ENCODE measurements at regions not wholly inside any gene's neighbourhood (a gene's known extent, or its start where the extent isn't known, plus 50 kb on each side); places are given as distances from the start of the nearest gene placed in this dataset.

- Histone ChIP-seq H2BK120ac (ENCODE audit: low read depth, low read length) (peak overlapping the region; percentile 73), H2AFZ (ENCODE audit: low read length) (no peak overlapping the region), H3K27me3 (ENCODE audit: control insufficient read depth in 3 of 3, insufficient read depth in 3 of 3, low read depth in 1 of 3, low read length in 3 of 3) (no peaks in the 10 kb centered on the region), H3K4me2 (ENCODE audit: insufficient read depth, low read length, poor library complexity, severe bottlenecking) (no peak overlapping the region), H4K91ac (ENCODE audit: low read depth, low read length, poor library complexity) (no peak overlapping the region), H3K27ac (replicated peaks; ENCODE audit: low read length) (no peak overlapping the region), H3K4me1 (ENCODE audit: control insufficient read depth in 2 of 2, insufficient read depth in 1 of 2, low read depth in 1 of 2, low read length in 2 of 2) (peaks cover 2 to 7% of the 10 kb centered on the region in 2 donors), H4K8ac (ENCODE audit: low read depth, low read length) (no peak overlapping the region), H3K23ac (ENCODE audit: low read depth, low read length, poor library complexity) (no peak overlapping the region), H3K9me3 (replicated peaks in 1 of 2; ENCODE audit: control insufficient read depth in 2 of 2, insufficient read depth in 1 of 2, low read depth in 1 of 2, low read length in 2 of 2) (no peaks in the 10 kb centered on the region), H3K9ac (ENCODE audit: low read depth, low read length, poor library complexity) (no peak overlapping the region), H3K18ac (ENCODE audit: low read length) (peak overlapping the region; percentile 51), H2BK15ac (ENCODE audit: low read length) (no peak overlapping the region), H3K79me1 (ENCODE audit: low read depth, low read length) (no peaks in the 10 kb centered on the region), H2BK12ac (ENCODE audit: low read length) (no peak overlapping the region), H2AK5ac (ENCODE audit: low read depth, low read length) (no peak overlapping the region), H2BK5ac (ENCODE audit: low read length) (no peak overlapping the region), H3K36me3 (replicated peaks in 1 of 2; ENCODE audit: control insufficient read depth in 2 of 2, insufficient read depth in 2 of 2, low read length in 2 of 2) (no peaks in the 10 kb centered on the region), H3K4ac (ENCODE audit: low read length) (no peak overlapping the region), H3K4me3 (ENCODE audit: low read length in 2 of 2) (no peak overlapping the region), H3K14ac (ENCODE audit: low read length) (no peak overlapping the region)
- no CpG with 5 or more reads among the region's 15 CpGs for WGBS, 2 donors (ENCODE audit: extremely low coverage in 2 of 2, insufficient read length in 2 of 2, insufficient replicate concordance in 1 of 2)
- no peak for DNase-seq (ENCODE audit: low spot score)
Observed at GRCh38 chr2:7952046-7952745, 729.7 kb upstream of the ID2 start.

GRCh38 chr2:7953195-7953594, 728.7 kb upstream of the ID2 start:
- Histone ChIP-seq H3K36me3 (replicated peaks in 1 of 2; ENCODE audit: control insufficient read depth in 2 of 2, insufficient read depth in 2 of 2, low read length in 2 of 2) (no peaks in the 10 kb centered on the region), H3K4me2 (ENCODE audit: insufficient read depth, low read length, poor library complexity, severe bottlenecking) (no peak overlapping the region), H2AK5ac (ENCODE audit: low read depth, low read length) (no peak overlapping the region), H4K8ac (ENCODE audit: low read depth, low read length) (no peak overlapping the region), H2BK120ac (ENCODE audit: low read depth, low read length) (no peak overlapping the region), H4K91ac (ENCODE audit: low read depth, low read length, poor library complexity) (no peak overlapping the region), H3K4me3 (ENCODE audit: low read length in 2 of 2) (no peak overlapping the region), H3K27ac (replicated peaks; ENCODE audit: low read length) (no peak overlapping the region), H2AFZ (ENCODE audit: low read length) (peak overlapping the region; percentile 68), H3K27me3 (ENCODE audit: control insufficient read depth in 3 of 3, insufficient read depth in 3 of 3, low read depth in 1 of 3, low read length in 3 of 3) (no peaks in the 10 kb centered on the region), H3K14ac (ENCODE audit: low read length) (no peak overlapping the region), H3K23ac (ENCODE audit: low read depth, low read length, poor library complexity) (no peak overlapping the region), H3K4ac (ENCODE audit: low read length) (no peak overlapping the region), H2BK5ac (ENCODE audit: low read length) (no peak overlapping the region), H3K4me1 (ENCODE audit: control insufficient read depth in 2 of 2, insufficient read depth in 1 of 2, low read depth in 1 of 2, low read length in 2 of 2) (peaks cover 2 to 7% of the 10 kb centered on the region in 2 donors), H3K18ac (ENCODE audit: low read length) (peak overlapping the region; percentile 20), H3K9ac (ENCODE audit: low read depth, low read length, poor library complexity) (peak overlapping the region; percentile 6), H2BK12ac (ENCODE audit: low read length) (peak overlapping the region; percentile 53), H3K79me1 (ENCODE audit: low read depth, low read length) (no peaks in the 10 kb centered on the region), H2BK15ac (ENCODE audit: low read length) (no peak overlapping the region), H3K9me3 (replicated peaks in 1 of 2; ENCODE audit: control insufficient read depth in 2 of 2, insufficient read depth in 1 of 2, low read depth in 1 of 2, low read length in 2 of 2) (no peaks in the 10 kb centered on the region)
- no peak for DNase-seq (ENCODE audit: low spot score)
- no CpG with 5 or more reads among the region's 6 CpGs for WGBS, 2 donors (ENCODE audit: extremely low coverage in 2 of 2, insufficient read length in 2 of 2, insufficient replicate concordance in 1 of 2)

GRCh38 chr2:7954234-7954633, 727.6 kb upstream of the ID2 start:
- H3K36me3 ChIP-seq (replicated peaks in 1 of 2; ENCODE audit: control insufficient read depth in 2 of 2, insufficient read depth in 2 of 2, low read length in 2 of 2), result no peaks in the 10 kb centered on the region
- no peak overlapping the region for H3K27ac ChIP-seq (replicated peaks; ENCODE audit: low read length)
- no peak overlapping the region for H3K4me3 ChIP-seq (ENCODE audit: low read length in 2 of 2)
- H2AK5ac ChIP-seq (ENCODE audit: low read depth, low read length), result no peak overlapping the region
- no peak overlapping the region for H4K8ac ChIP-seq (ENCODE audit: low read depth, low read length)
- H3K23ac ChIP-seq (ENCODE audit: low read depth, low read length, poor library complexity), result no peak overlapping the region
- no peak overlapping the region for H3K4ac ChIP-seq (ENCODE audit: low read length)
- no peaks in the 10 kb centered on the region for H3K79me1 ChIP-seq (ENCODE audit: low read depth, low read length)
- H2BK5ac ChIP-seq (ENCODE audit: low read length), result no peak overlapping the region
- H4K91ac ChIP-seq (ENCODE audit: low read depth, low read length, poor library complexity), result no peak overlapping the region
- H3K9ac ChIP-seq (ENCODE audit: low read depth, low read length, poor library complexity), result no peak overlapping the region
- no peak overlapping the region for H2AFZ ChIP-seq (ENCODE audit: low read length)
- peaks cover 2 to 7% of the 10 kb centered on the region in 2 donors for H3K4me1 ChIP-seq (ENCODE audit: control insufficient read depth in 2 of 2, insufficient read depth in 1 of 2, low read depth in 1 of 2, low read length in 2 of 2)
- DNase-seq (ENCODE audit: low spot score), result no peak
- H3K4me2 ChIP-seq (ENCODE audit: insufficient read depth, low read length, poor library complexity, severe bottlenecking), result no peak overlapping the region
- H2BK12ac ChIP-seq (ENCODE audit: low read length), result no peak overlapping the region
- WGBS, 2 donors (ENCODE audit: extremely low coverage in 2 of 2, insufficient read length in 2 of 2, insufficient replicate concordance in 1 of 2), result no CpG with 5 or more reads among the region's 4 CpGs
- H3K18ac ChIP-seq (ENCODE audit: low read length), result no peak overlapping the region
- no peaks in the 10 kb centered on the region for H3K27me3 ChIP-seq (ENCODE audit: control insufficient read depth in 3 of 3, insufficient read depth in 3 of 3, low read depth in 1 of 3, low read length in 3 of 3)
- H2BK15ac ChIP-seq (ENCODE audit: low read length), result no peak overlapping the region
- no peak overlapping the region for H3K14ac ChIP-seq (ENCODE audit: low read length)
- no peak overlapping the region for H2BK120ac ChIP-seq (ENCODE audit: low read depth, low read length)
- no peaks in the 10 kb centered on the region for H3K9me3 ChIP-seq (replicated peaks in 1 of 2; ENCODE audit: control insufficient read depth in 2 of 2, insufficient read depth in 1 of 2, low read depth in 1 of 2, low read length in 2 of 2)

- H3K23ac ChIP-seq (ENCODE audit: low read depth, low read length, poor library complexity), result no peak overlapping the region
- H3K36me3 ChIP-seq (replicated peaks in 1 of 2; ENCODE audit: control insufficient read depth in 2 of 2, insufficient read depth in 2 of 2, low read length in 2 of 2), result no peaks in the 10 kb centered on the region
- H4K91ac ChIP-seq (ENCODE audit: low read depth, low read length, poor library complexity), result no peak overlapping the region
- H2AFZ ChIP-seq (ENCODE audit: low read length), result no peak overlapping the region
- H3K9me3 ChIP-seq (replicated peaks in 1 of 2; ENCODE audit: control insufficient read depth in 2 of 2, insufficient read depth in 1 of 2, low read depth in 1 of 2, low read length in 2 of 2), result no peaks in the 10 kb centered on the region
- no peak overlapping the region for H4K8ac ChIP-seq (ENCODE audit: low read depth, low read length)
- H3K79me1 ChIP-seq (ENCODE audit: low read depth, low read length), result no peaks in the 10 kb centered on the region
- no peak overlapping the region for H2BK120ac ChIP-seq (ENCODE audit: low read depth, low read length)
- H3K4ac ChIP-seq (ENCODE audit: low read length), result no peak overlapping the region
- H3K4me1 ChIP-seq (ENCODE audit: control insufficient read depth in 2 of 2, insufficient read depth in 1 of 2, low read depth in 1 of 2, low read length in 2 of 2), result peaks cover 2 to 7% of the 10 kb centered on the region in 2 donors
- H2BK12ac ChIP-seq (ENCODE audit: low read length), result no peak overlapping the region
- no peak overlapping the region for H2AK5ac ChIP-seq (ENCODE audit: low read depth, low read length)
- H2BK15ac ChIP-seq (ENCODE audit: low read length), result no peak overlapping the region
- no peak overlapping the region for H3K4me3 ChIP-seq (ENCODE audit: low read length in 2 of 2)
- H3K18ac ChIP-seq (ENCODE audit: low read length), result no peak overlapping the region
- DNase-seq (ENCODE audit: low spot score), result no peak
- H3K9ac ChIP-seq (ENCODE audit: low read depth, low read length, poor library complexity), result no peak overlapping the region
- H3K27ac ChIP-seq (replicated peaks; ENCODE audit: low read length), result no peak overlapping the region
- H3K4me2 ChIP-seq (ENCODE audit: insufficient read depth, low read length, poor library complexity, severe bottlenecking), result no peak overlapping the region
- no peak overlapping the region for H2BK5ac ChIP-seq (ENCODE audit: low read length)
- no peaks in the 10 kb centered on the region for H3K27me3 ChIP-seq (ENCODE audit: control insufficient read depth in 3 of 3, insufficient read depth in 3 of 3, low read depth in 1 of 3, low read length in 3 of 3)
- no CpG with 5 or more reads among the region's 6 CpGs for WGBS, 2 donors (ENCODE audit: extremely low coverage in 2 of 2, insufficient read length in 2 of 2, insufficient replicate concordance in 1 of 2)
- H3K14ac ChIP-seq (ENCODE audit: low read length), result no peak overlapping the region
Observed at GRCh38 chr2:7956126-7956689, 725.6 kb upstream of the ID2 start.

All from neuronal stem cell (in vitro differentiated cells).